RWPE1 (cell line): ENCODE measurements at regions not wholly inside any gene's neighbourhood (a gene's known extent, or its start where the extent isn't known, plus 50 kb on each side); places are given as distances from the start of the nearest gene placed in this dataset.

Source experiments
- CTCF ChIA-PET: fragments of 350-600 bp; sonication (Branson Sonifier 250); formaldehyde crosslinking; extraction: SDS; loops from one replicate; lab custom pipeline; 2021; lab: Yijun Ruan, JAX
- POLR2A ChIA-PET: fragments of 400-600 bp; formaldehyde crosslinking; extraction: SDS; loops from one replicate; lab custom pipeline; 2020; ENCODE audit warnings: antibody characterized with exemption; ENCODE audit not compliant: low non-redundant PET; lab: Yijun Ruan, JAX
- DNase-seq: peaks from one replicate; pipeline ENCODE4 v3.0.0; 2012; ENCODE audit warnings: low spot score
- H3K27ac ChIP-seq: fragments of 450-650 bp; 2 replicates; pipeline ENCODE4 v1.5.1; 2017
- CTCF ChIP-seq: fragments of 450-650 bp; conservative IDR thresholded peaks from 2 replicates; pipeline ENCODE4 v1.5.1; 2017; ENCODE audit warnings: low read depth, mild to moderate bottlenecking

- no peak overlapping the region for H3K27ac ChIP-seq
- POLR2A ChIA-PET = no interaction called here
- no peak for TF ChIP-seq CTCF
- CTCF ChIA-PET = no interaction called here
- DNase-seq = no peak
Measured at GRCh38 chr5:174446446-174446845, 277.9 kb upstream of the MSX2 start.

GRCh38 chr5:174446988-174447387 is 277.4 kb upstream of the MSX2 start:
- no peak overlapping the region for H3K27ac ChIP-seq
- ChIA-PET CTCF (interaction anchor here (0.6 to 0.8 kb wide), 2 partner anchors 17 to 69 kb away, joined by 4 to 6 read pairs; no protein-coding TSS in a partner anchor), POLR2A (no interaction called here)
- TF ChIP-seq CTCF = no peak
- DNase-seq = no peak

- no peak for DNase-seq
- POLR2A ChIA-PET = no interaction called here
- no peak overlapping the region for H3K27ac ChIP-seq
- no peak for TF ChIP-seq CTCF
- CTCF ChIA-PET = no interaction called here
Measured at GRCh38 chr5:174448041-174448440, 276.3 kb upstream of the MSX2 start.

GRCh38 chr5:174448662-174449061 is 275.7 kb upstream of the MSX2 start:
- TF ChIP-seq CTCF = no peak
- ChIA-PET POLR2A (no interaction called here), CTCF (interaction anchor here (0.5 to 1.4 kb wide), 4 partner anchors 25 to 1006 kb away, joined by 3 to 4 read pairs (median 4); no protein-coding TSS in a partner anchor)
- H3K27ac ChIP-seq = no peak overlapping the region
- DNase-seq = peak; percentile 28

- DNase-seq = no peak
- H3K27ac ChIP-seq = no peak overlapping the region
- ChIA-PET CTCF (interaction anchor here (0.6 kb wide), 2 partner anchors 10 to 1247 kb away, joined by 3 read pairs; no protein-coding TSS in a partner anchor), POLR2A (no interaction called here)
- no peak for TF ChIP-seq CTCF
Measured at GRCh38 chr5:174453690-174454089, 270.7 kb upstream of the MSX2 start.

- ChIA-PET CTCF (no interaction called here), POLR2A (no interaction called here)
- TF ChIP-seq CTCF = no peak
- no peak overlapping the region for H3K27ac ChIP-seq
- DNase-seq = no peak
Measured at GRCh38 chr5:174454464-174454863, 269.9 kb upstream of the MSX2 start.
